ENCODE measurements at regions not wholly inside any gene's neighbourhood (a gene's known extent, or its start where the extent isn't known, plus 50 kb on each side); places are given as distances from the start of the nearest gene placed in this dataset.

GRCh38 chr6:21663966-21664313, 70.4 kb downstream of the SOX4 start:
- no peaks in the 10 kb centered on the region for H3K9me3 ChIP-seq (ENCODE audit: insufficient read depth, low read depth, low read length)
- peaks cover 25% of the 10 kb centered on the region for H3K4me1 ChIP-seq (ENCODE audit: insufficient read depth, low read length, poor library complexity, severe bottlenecking)
- peak overlapping the region; percentile 76 for H2AFZ ChIP-seq (ENCODE audit: low read length)
- peak overlapping the region; percentile 91 for H3K4me3 ChIP-seq (ENCODE audit: low read length, poor library complexity, severe bottlenecking)
- peaks cover 18% of the 10 kb centered on the region for H4K20me1 ChIP-seq (ENCODE audit: insufficient read depth, low read length, poor library complexity, severe bottlenecking)
- peak overlapping the region; percentile 88 for H3K4me2 ChIP-seq (ENCODE audit: low read depth, low read length, poor library complexity, severe bottlenecking)
- peaks cover 57% of the 10 kb centered on the region for H3K79me2 ChIP-seq (ENCODE audit: insufficient read depth, low read length)
- H3K9ac ChIP-seq (ENCODE audit: low read depth, low read length, poor library complexity, severe bottlenecking), result peak overlapping the region; percentile 97
- TF ChIP-seq, protein P1, sequence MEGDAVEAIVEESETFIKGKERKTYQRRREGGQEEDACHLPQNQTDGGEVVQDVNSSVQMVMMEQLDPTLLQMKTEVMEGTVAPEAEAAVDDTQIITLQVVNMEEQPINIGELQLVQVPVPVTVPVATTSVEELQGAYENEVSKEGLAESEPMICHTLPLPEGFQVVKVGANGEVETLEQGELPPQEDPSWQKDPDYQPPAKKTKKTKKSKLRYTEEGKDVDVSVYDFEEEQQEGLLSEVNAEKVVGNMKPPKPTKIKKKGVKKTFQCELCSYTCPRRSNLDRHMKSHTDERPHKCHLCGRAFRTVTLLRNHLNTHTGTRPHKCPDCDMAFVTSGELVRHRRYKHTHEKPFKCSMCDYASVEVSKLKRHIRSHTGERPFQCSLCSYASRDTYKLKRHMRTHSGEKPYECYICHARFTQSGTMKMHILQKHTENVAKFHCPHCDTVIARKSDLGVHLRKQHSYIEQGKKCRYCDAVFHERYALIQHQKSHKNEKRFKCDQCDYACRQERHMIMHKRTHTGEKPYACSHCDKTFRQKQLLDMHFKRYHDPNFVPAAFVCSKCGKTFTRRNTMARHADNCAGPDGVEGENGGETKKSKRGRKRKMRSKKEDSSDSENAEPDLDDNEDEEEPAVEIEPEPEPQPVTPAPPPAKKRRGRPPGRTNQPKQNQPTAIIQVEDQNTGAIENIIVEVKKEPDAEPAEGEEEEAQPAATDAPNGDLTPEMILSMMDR (conservative IDR thresholded peaks at IDR 0.05; ENCODE audit: low read length), result no peak
- TF ChIP-seq EZH2phosphoT487 (IDR thresholded peaks at IDR 0.05; ENCODE audit: borderline replicate concordance), result no peak
- no peaks in the 10 kb centered on the region for H3K36me3 ChIP-seq (ENCODE audit: insufficient read depth, low read length)
- peaks cover 5% of the 10 kb centered on the region for H3F3A ChIP-seq (ENCODE audit: low read depth)
- no peaks in the 10 kb centered on the region for H3K9me2 ChIP-seq (replicated peaks; ENCODE audit: low read depth, low read length)
- peaks cover 8% of the 10 kb centered on the region for H3K27me3 ChIP-seq (ENCODE audit: insufficient read depth, low read length, poor library complexity, severe bottlenecking)

- Histone ChIP-seq H3K9ac (ENCODE audit: low read depth, low read length, poor library complexity, severe bottlenecking) (peak overlapping the region; percentile 97), H3K9me3 (ENCODE audit: insufficient read depth, low read depth, low read length) (no peaks in the 10 kb centered on the region), H3K4me1 (ENCODE audit: insufficient read depth, low read length, poor library complexity, severe bottlenecking) (peaks cover 25% of the 10 kb centered on the region)
Measured at GRCh38 chr6:21664314-21665109, 71.0 kb downstream of the SOX4 start.

GRCh38 chr6:21665110-21665391, 71.5 kb downstream of the SOX4 start:
- Histone ChIP-seq H3K9ac (ENCODE audit: low read depth, low read length, poor library complexity, severe bottlenecking) (peak overlapping the region; percentile 97), H3K79me2 (ENCODE audit: insufficient read depth, low read length) (peaks cover 68% of the 10 kb centered on the region), H3K9me3 (ENCODE audit: insufficient read depth, low read depth, low read length) (no peaks in the 10 kb centered on the region), H4K20me1 (ENCODE audit: insufficient read depth, low read length, poor library complexity, severe bottlenecking) (peaks cover 27% of the 10 kb centered on the region), H3F3A (ENCODE audit: low read depth) (peaks cover 5% of the 10 kb centered on the region), H3K36me3 (ENCODE audit: insufficient read depth, low read length) (no peaks in the 10 kb centered on the region), H3K4me3 (ENCODE audit: low read length, poor library complexity, severe bottlenecking) (peak overlapping the region; percentile 91), H3K4me1 (ENCODE audit: insufficient read depth, low read length, poor library complexity, severe bottlenecking) (peaks cover 25% of the 10 kb centered on the region), H3K27me3 (ENCODE audit: insufficient read depth, low read length, poor library complexity, severe bottlenecking) (peaks cover 8% of the 10 kb centered on the region), H3K9me2 (replicated peaks; ENCODE audit: low read depth, low read length) (no peaks in the 10 kb centered on the region), H3K4me2 (ENCODE audit: low read depth, low read length, poor library complexity, severe bottlenecking) (peak overlapping the region; percentile 88), H2AFZ (ENCODE audit: low read length) (peak overlapping the region; percentile 76)
- TF ChIP-seq EZH2phosphoT487 (IDR thresholded peaks at IDR 0.05; ENCODE audit: borderline replicate concordance), result no peak
- TF ChIP-seq, protein P1 (conservative IDR thresholded peaks at IDR 0.05; ENCODE audit: low read length), result no peak

More at GRCh38 chr6:21664314-21665109, 71.0 kb downstream of the SOX4 start:
- no peak for TF ChIP-seq EZH2phosphoT487 (IDR thresholded peaks at IDR 0.05; ENCODE audit: borderline replicate concordance)
- TF ChIP-seq, protein P1 (conservative IDR thresholded peaks at IDR 0.05; ENCODE audit: low read length), result no peak
- Histone ChIP-seq H3K4me2 (ENCODE audit: low read depth, low read length, poor library complexity, severe bottlenecking) (peak overlapping the region; percentile 88), H3K4me3 (ENCODE audit: low read length, poor library complexity, severe bottlenecking) (peak overlapping the region; percentile 91), H3K36me3 (ENCODE audit: insufficient read depth, low read length) (no peaks in the 10 kb centered on the region), H3F3A (ENCODE audit: low read depth) (peaks cover 5% of the 10 kb centered on the region), H2AFZ (ENCODE audit: low read length) (peak overlapping the region; percentile 76), H3K79me2 (ENCODE audit: insufficient read depth, low read length) (peaks cover 63% of the 10 kb centered on the region), H3K9me2 (replicated peaks; ENCODE audit: low read depth, low read length) (no peaks in the 10 kb centered on the region), H3K27me3 (ENCODE audit: insufficient read depth, low read length, poor library complexity, severe bottlenecking) (peaks cover 8% of the 10 kb centered on the region), H4K20me1 (ENCODE audit: insufficient read depth, low read length, poor library complexity, severe bottlenecking) (peaks cover 23% of the 10 kb centered on the region)

Measured in Loucy (cell line).